HG02571 (cell line): ENCODE measurements at regions not wholly inside any gene's neighbourhood (a gene's known extent, or its start where the extent isn't known, plus 50 kb on each side); places are given as distances from the start of the nearest gene placed in this dataset.
"Not testable (repeated sequence)": the region's sequence is repeated elsewhere in the genome, so short reads cannot be mapped to it uniquely, and the experiment has no call there.

Experiments
- ATAC-seq: cut with Tn5 transposase; IDR thresholded peaks from one replicate; pipeline ENCODE4 v1.9.1; 2021; ENCODE audit warnings: mild to moderate bottlenecking, moderate library complexity; ENCODE audit not compliant: unreplicated experiment

- ATAC-seq: no peak
Observed at GRCh38 chr5:104538734-104539133, 976.1 kb upstream of the NUDT12 start.

GRCh38 chr5:104533498-104533897, 970.9 kb upstream of the NUDT12 start:
- no peak for ATAC-seq

GRCh38 chr5:104526866-104527265, 964.3 kb upstream of the NUDT12 start:
- no peak for ATAC-seq

GRCh38 chr5:104513640-104514072, 951.1 kb upstream of the NUDT12 start:
- ATAC-seq: no peak

GRCh38 chr5:104513121-104513602, 950.6 kb upstream of the NUDT12 start:
- ATAC-seq: no peak

- no peak for ATAC-seq
Observed at GRCh38 chr5:104512063-104512825, 949.7 kb upstream of the NUDT12 start.

- no peak for ATAC-seq
Observed at GRCh38 chr5:104498281-104498680, 935.7 kb upstream of the NUDT12 start.

GRCh38 chr5:104494083-104494482, 931.5 kb upstream of the NUDT12 start:
- ATAC-seq: no peak

GRCh38 chr5:104472811-104473210, 910.2 kb upstream of the NUDT12 start:
- no peak for ATAC-seq

GRCh38 chr5:104456122-104456521, 893.5 kb upstream of the NUDT12 start:
- no peak for ATAC-seq

GRCh38 chr5:104452550-104452949, 890.0 kb upstream of the NUDT12 start:
- ATAC-seq: no peak

- not testable (repeated sequence) for ATAC-seq
Observed at GRCh38 chr5:104451911-104452310, 889.3 kb upstream of the NUDT12 start.

GRCh38 chr5:104444656-104445055, 882.1 kb upstream of the NUDT12 start:
- no peak for ATAC-seq

- no peak for ATAC-seq
Observed at GRCh38 chr5:104443706-104444105, 881.1 kb upstream of the NUDT12 start.

GRCh38 chr5:104431981-104432380, 869.4 kb upstream of the NUDT12 start:
- no peak for ATAC-seq

GRCh38 chr5:104431002-104431620, 868.5 kb upstream of the NUDT12 start:
- no peak for ATAC-seq

GRCh38 chr5:104429911-104430310, 867.3 kb upstream of the NUDT12 start:
- ATAC-seq: no peak

GRCh38 chr5:104421431-104421830, 858.8 kb upstream of the NUDT12 start:
- ATAC-seq: no peak

GRCh38 chr5:104418056-104418455, 855.5 kb upstream of the NUDT12 start:
- no peak for ATAC-seq

- ATAC-seq: no peak
Observed at GRCh38 chr5:104412649-104413240, 850.2 kb upstream of the NUDT12 start.

GRCh38 chr5:104400941-104401340, 838.4 kb upstream of the NUDT12 start:
- ATAC-seq: no peak

GRCh38 chr5:104385906-104386305, 823.3 kb upstream of the NUDT12 start:
- no peak for ATAC-seq
